Transverse colon (tissue), 3 donors: ENCODE measurements at regions not wholly inside any gene's neighbourhood (a gene's known extent, or its start where the extent isn't known, plus 50 kb on each side); places are given as distances from the start of the nearest gene placed in this dataset.

Source experiments
- POLR2A ChIP-seq: fragments of 450-650 bp; IDR thresholded peaks from one replicate; pipeline ENCODE4 v1.6.1; 2016; ENCODE audit warnings: antibody characterized with exemption, mild to moderate bottlenecking, moderate library complexity
- TF ChIP-seq, protein P1 (sequence below), 5 experiments: fragments of 200-600 bp in 3 of 5; fragments of 450-650 bp in 2 of 5; sonication (generic) in 3 of 5; IDR thresholded peaks; 1 replicate in 2 of 5; 2 replicates in 3 of 5; pipeline ENCODE4 v1.5.1; 2016 to 2017; ENCODE audit warnings: antibody characterized with exemption in 5 of 5, inconsistent platforms in 3 of 5, mild to moderate bottlenecking in 2 of 5, moderate library complexity in 1 of 5

DNA sequence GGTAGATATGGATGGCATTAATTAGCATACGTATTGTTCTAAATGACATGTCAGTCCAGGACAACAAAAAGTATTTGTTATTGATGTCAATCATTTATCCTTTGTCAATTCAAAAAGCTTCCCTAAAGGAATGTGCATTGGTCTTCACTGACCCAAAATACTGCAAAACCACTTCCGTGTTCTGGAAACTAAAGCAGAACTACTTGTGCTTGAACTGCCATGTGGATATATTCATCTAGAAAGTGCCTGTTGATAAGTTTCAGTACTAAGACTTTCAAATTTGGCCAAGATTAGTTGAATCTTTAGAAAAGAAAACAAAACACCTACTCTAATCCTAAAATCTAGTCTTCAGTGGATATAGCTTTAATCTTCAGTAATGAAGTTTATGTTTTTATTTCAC lies 242.1 kb upstream of the PPP1R3A start:
- TF ChIP-seq, protein P1, sequence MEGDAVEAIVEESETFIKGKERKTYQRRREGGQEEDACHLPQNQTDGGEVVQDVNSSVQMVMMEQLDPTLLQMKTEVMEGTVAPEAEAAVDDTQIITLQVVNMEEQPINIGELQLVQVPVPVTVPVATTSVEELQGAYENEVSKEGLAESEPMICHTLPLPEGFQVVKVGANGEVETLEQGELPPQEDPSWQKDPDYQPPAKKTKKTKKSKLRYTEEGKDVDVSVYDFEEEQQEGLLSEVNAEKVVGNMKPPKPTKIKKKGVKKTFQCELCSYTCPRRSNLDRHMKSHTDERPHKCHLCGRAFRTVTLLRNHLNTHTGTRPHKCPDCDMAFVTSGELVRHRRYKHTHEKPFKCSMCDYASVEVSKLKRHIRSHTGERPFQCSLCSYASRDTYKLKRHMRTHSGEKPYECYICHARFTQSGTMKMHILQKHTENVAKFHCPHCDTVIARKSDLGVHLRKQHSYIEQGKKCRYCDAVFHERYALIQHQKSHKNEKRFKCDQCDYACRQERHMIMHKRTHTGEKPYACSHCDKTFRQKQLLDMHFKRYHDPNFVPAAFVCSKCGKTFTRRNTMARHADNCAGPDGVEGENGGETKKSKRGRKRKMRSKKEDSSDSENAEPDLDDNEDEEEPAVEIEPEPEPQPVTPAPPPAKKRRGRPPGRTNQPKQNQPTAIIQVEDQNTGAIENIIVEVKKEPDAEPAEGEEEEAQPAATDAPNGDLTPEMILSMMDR (IDR thresholded peaks at IDR 0.05): no peak
- TF ChIP-seq POLR2A: no peak
